T-cell (primary cell): ENCODE measurements at regions not wholly inside any gene's neighbourhood (a gene's known extent, or its start where the extent isn't known, plus 50 kb on each side); places are given as distances from the start of the nearest gene placed in this dataset.

Experiments used
- ATAC-seq, 4 experiments: fragments of 200-7000 bp in 3 of 4; fragments of 150-1000 bp in 1 of 4; cut with Tn5 transposase; replicated peaks in 1 of 4; 1 replicate in 3 of 4; 2 replicates in 1 of 4; pipeline ENCODE4 v1.10.0; 2021; ENCODE audit warnings: moderate library complexity in 3 of 4, mild to moderate bottlenecking in 2 of 4, moderate number of reproducible peaks in 1 of 4
- CTCF ChIA-PET, 2 donors: fragments of 300-600 bp; sonication (Branson Sonifier 250); formaldehyde crosslinking; loops; one replicate each; lab custom pipeline; 2022; ENCODE audit warnings: antibody characterized with exemption in 2 of 2; lab: Charles Lee
- POLR2A ChIA-PET, 2 donors: fragments of 300-600 bp; sonication (Branson Sonifier 250); formaldehyde crosslinking; loops; one replicate each; lab custom pipeline; 2022; ENCODE audit warnings: antibody characterized with exemption in 2 of 2; lab: Charles Lee
- DNase-seq, 35 experiments: peaks; one replicate each; pipeline versions ENCODE4 v3.0.0 to v3.0.0-alpha.2; 2013 to 2023
- H3K27ac ChIP-seq: one replicate; pipeline ENCODE4 v1.5.1; 2013; ENCODE audit warnings: low read length
- H3K27me3 ChIP-seq, 2 experiments: replicated peaks in 1 of 2; 1 replicate in 1 of 2; 2 replicates in 1 of 2; pipeline versions ENCODE4 v1.6.1 to v1.7.0; 2013; ENCODE audit warnings: low read length in 1 of 2, mixed read lengths in 1 of 2; ENCODE audit not compliant: control insufficient read depth in 2 of 2, insufficient read depth in 2 of 2; ENCODE audit errors: extremely low read depth in 1 of 2
- H3K36me3 ChIP-seq, 2 donors: 1 replicate in 1 of 2; 2 replicates in 1 of 2; pipeline versions ENCODE4 v1.6.1 to v1.7.0; 2013; ENCODE audit warnings: low read length in 1 of 2; ENCODE audit not compliant: control insufficient read depth in 2 of 2, insufficient read depth in 1 of 2; ENCODE audit errors: extremely low read depth in 1 of 2
- H3K4me1 ChIP-seq, 2 experiments: 1 replicate in 1 of 2; 2 replicates in 1 of 2; pipeline versions ENCODE4 v1.6.1 to v1.7.0; 2013; ENCODE audit warnings: low read length in 2 of 2, mixed read lengths in 1 of 2; ENCODE audit not compliant: insufficient read depth in 2 of 2, control insufficient read depth in 1 of 2; ENCODE audit errors: extremely low read depth in 1 of 2
- H3K4me3 ChIP-seq, 2 donors: 1 replicate in 1 of 2; 2 replicates in 1 of 2; pipeline versions ENCODE4 v1.5.1 to v1.7.0; 2013; ENCODE audit warnings: mild to moderate bottlenecking in 2 of 2, low read length in 1 of 2, moderate library complexity in 1 of 2; ENCODE audit not compliant: control insufficient read depth in 1 of 2; ENCODE audit errors: extremely low read depth in 1 of 2
- H3K9me3 ChIP-seq: 2 replicates; pipeline ENCODE4 v1.7.0; 2013
- H3K27ac Mint-ChIP-seq, 2 donors: one replicate each; pipeline ENCODE4 v1.8.0; 2020 to 2021; ENCODE audit warnings: mild to moderate bottlenecking in 2 of 2, mixed read lengths in 2 of 2
- H3K27me3 Mint-ChIP-seq, 2 donors: one replicate each; pipeline ENCODE4 v1.8.0; 2021 to 2022; ENCODE audit warnings: mixed read lengths in 2 of 2
- H3K36me3 Mint-ChIP-seq: one replicate; pipeline ENCODE4 v1.8.0; 2021; ENCODE audit warnings: mixed read lengths
- H3K4me1 Mint-ChIP-seq, 3 donors: one replicate each; pipeline ENCODE4 v1.8.0; 2020 to 2022; ENCODE audit warnings: mixed read lengths in 3 of 3, mild to moderate bottlenecking in 1 of 3
- H3K4me3 Mint-ChIP-seq, 3 donors: one replicate each; pipeline ENCODE4 v1.8.0; 2020 to 2022; ENCODE audit warnings: mild to moderate bottlenecking in 3 of 3, mixed read lengths in 3 of 3, moderate library complexity in 3 of 3
- H3K9me3 Mint-ChIP-seq, 3 donors: one replicate each; pipeline ENCODE4 v1.8.0; 2020 to 2022; ENCODE audit warnings: mixed read lengths in 3 of 3
- WGBS: methylation state at CpG from one replicate; pipeline ENCODE4 v1.1.5; 2013; ENCODE audit warnings: missing lambda C conversion rate; ENCODE audit not compliant: insufficient coverage; 5-methylcytosine and 5-hydroxymethylcytosine counted together

DNA sequence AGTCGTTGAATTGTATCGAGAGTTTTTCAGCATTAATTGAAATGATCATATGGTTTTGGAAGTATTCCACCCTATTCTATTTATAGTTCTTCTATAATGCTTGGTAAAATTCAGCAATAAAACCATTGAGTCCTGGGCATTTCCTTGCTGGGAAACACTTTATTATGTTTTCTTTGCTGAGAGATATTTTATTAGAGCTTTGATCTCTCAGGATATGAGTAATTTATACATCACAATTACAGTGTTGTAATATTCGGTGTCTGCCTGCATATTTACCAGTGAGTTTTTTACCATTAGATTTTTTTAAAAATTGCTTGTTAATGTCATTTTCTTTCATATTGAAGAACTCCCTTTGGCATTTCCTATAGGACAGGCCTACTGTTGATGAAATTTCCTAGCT, 402.7 kb upstream of the FSIP2 start:
- no peak overlapping the region for H3K27ac ChIP-seq
- DNase-seq (no peak), ATAC-seq (no peak)
- no peaks in the 10 kb centered on the region for H3K36me3 ChIP-seq
- POLR2A ChIA-PET = no interaction called here
- peaks cover 3 to 19% (median 18%) of the 10 kb centered on the region in 3 donors for H3K9me3 Mint-ChIP-seq
- no CpG with 5 or more reads among the region's 3 CpGs for WGBS
- no peaks in the 10 kb centered on the region for H3K27me3 ChIP-seq
- no peak overlapping the region for H3K4me3 Mint-ChIP-seq
- CTCF ChIA-PET = no interaction called here
- H3K9me3 ChIP-seq = no peaks in the 10 kb centered on the region
- H3K36me3 Mint-ChIP-seq = no peaks in the 10 kb centered on the region
- no peaks in the 10 kb centered on the region for H3K4me1 Mint-ChIP-seq
- no peaks in the 10 kb centered on the region for H3K4me1 ChIP-seq
- no peaks in the 10 kb centered on the region for H3K27me3 Mint-ChIP-seq
- H3K27ac Mint-ChIP-seq = no peak overlapping the region
- no peak overlapping the region for H3K4me3 ChIP-seq

DNA sequence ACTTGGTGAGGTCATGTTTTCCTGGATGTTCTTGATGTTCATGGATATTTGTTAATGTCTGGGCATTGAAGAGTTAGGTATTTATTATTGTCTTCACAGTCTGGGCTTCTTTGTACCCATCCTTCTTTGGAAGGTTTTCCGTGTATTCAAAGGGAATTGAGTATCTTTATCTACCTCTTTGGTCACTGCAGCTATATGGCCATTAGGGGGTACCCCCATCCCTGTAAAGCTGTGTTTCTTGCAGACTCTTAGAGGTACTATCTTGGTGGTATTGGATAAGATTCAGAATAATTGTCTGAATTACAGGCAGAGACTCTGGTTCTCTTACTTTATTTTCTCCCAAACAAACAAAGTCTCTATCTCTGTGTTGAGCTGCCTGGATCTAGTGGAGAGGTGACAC, 401.6 kb upstream of the FSIP2 start:
- ATAC-seq (no peak), DNase-seq (no peak)
- Mint-ChIP-seq H3K4me3 (no peak overlapping the region), H3K9me3 (peaks cover 0 to 19% (median 12%) of the 10 kb centered on the region in 3 donors), H3K4me1 (no peaks in the 10 kb centered on the region), H3K27ac (no peak overlapping the region), H3K36me3 (no peaks in the 10 kb centered on the region), H3K27me3 (no peaks in the 10 kb centered on the region)
- Histone ChIP-seq H3K36me3 (no peaks in the 10 kb centered on the region), H3K27me3 (no peaks in the 10 kb centered on the region), H3K4me3 (no peak overlapping the region), H3K27ac (no peak overlapping the region), H3K4me1 (no peaks in the 10 kb centered on the region), H3K9me3 (no peaks in the 10 kb centered on the region)
- CTCF ChIA-PET = no interaction called here
- no CpG with 5 or more reads among the region's 1 CpG for WGBS
- POLR2A ChIA-PET = no interaction called here

DNA sequence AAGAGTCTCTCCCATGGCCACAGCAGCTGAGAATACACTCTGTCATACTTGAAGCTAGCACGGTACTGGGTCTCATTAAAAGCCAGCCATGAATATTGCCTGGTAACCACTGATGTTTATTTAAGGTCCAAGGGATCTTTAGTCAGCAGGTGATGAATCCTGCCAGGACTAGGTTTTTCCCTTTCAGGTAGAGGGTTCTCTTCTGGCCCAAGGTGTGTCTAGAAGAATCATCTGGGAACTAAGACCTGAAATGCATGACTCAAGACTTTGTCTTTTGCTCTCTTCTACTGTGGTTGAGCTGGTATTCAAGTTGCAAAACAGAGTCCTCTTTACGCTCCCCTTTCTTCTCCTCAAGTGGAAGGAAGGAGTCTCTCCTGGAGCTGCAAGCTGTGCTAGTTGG, 400.5 kb upstream of the FSIP2 start:
- H3K27ac ChIP-seq = no peak overlapping the region
- no peak overlapping the region for H3K4me3 Mint-ChIP-seq
- H3K27me3 Mint-ChIP-seq = no peaks in the 10 kb centered on the region
- no peaks in the 10 kb centered on the region for H3K4me1 ChIP-seq
- no peak overlapping the region for H3K27ac Mint-ChIP-seq
- no peaks in the 10 kb centered on the region for H3K9me3 ChIP-seq
- CTCF ChIA-PET = no interaction called here
- no peaks in the 10 kb centered on the region for H3K4me1 Mint-ChIP-seq
- 50% methylated on average over 1 of the region's 2 CpGs for WGBS
- H3K9me3 Mint-ChIP-seq = peaks cover 0 to 19% (median 12%) of the 10 kb centered on the region in 3 donors
- DNase-seq (no peak), ATAC-seq (no peak)
- no peaks in the 10 kb centered on the region for H3K36me3 Mint-ChIP-seq
- H3K27me3 ChIP-seq = no peaks in the 10 kb centered on the region
- no peaks in the 10 kb centered on the region for H3K36me3 ChIP-seq
- H3K4me3 ChIP-seq = no peak overlapping the region
- POLR2A ChIA-PET = no interaction called here

DNA sequence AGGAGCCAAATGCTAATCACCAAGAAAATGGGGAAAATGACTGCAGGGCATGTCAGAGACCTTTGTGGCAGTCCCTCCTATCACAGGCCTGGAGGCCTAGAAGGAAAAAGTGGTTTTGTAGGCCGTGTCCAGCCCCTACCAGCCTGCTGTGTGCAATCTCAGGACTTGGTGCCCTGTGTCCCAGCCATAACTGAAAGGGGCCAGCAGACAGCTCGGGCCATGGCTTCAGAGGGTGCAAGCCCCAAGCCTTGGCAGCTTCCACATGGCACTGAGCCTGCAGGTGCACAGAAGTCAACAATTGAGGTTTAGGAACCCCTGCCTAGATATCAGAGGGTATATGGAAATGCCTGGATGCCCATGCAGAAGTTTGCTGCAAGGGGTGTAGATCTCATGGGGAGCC, 391.2 kb upstream of the FSIP2 start:
- no peak for DNase-seq
- no peak overlapping the region for H3K27ac ChIP-seq
- H3K27me3 ChIP-seq = no peaks in the 10 kb centered on the region
- POLR2A ChIA-PET = no interaction called here
- H3K27ac Mint-ChIP-seq = no peak overlapping the region
- CTCF ChIA-PET = no interaction called here
- no peaks in the 10 kb centered on the region for H3K27me3 Mint-ChIP-seq
- no peaks in the 10 kb centered on the region for H3K36me3 ChIP-seq
- H3K4me1 ChIP-seq = no peaks in the 10 kb centered on the region
- no peaks in the 10 kb centered on the region for H3K36me3 Mint-ChIP-seq
- H3K4me3 ChIP-seq = no peak overlapping the region
- H3K4me3 Mint-ChIP-seq = no peak overlapping the region
- WGBS = 6% methylated on average over 2 of the region's 2 CpGs
- H3K9me3 ChIP-seq = peaks cover 4% of the 10 kb centered on the region
- peaks cover 0 to 5% (median 2%) of the 10 kb centered on the region in 3 donors for H3K9me3 Mint-ChIP-seq
- ATAC-seq = no peak
- no peaks in the 10 kb centered on the region for H3K4me1 Mint-ChIP-seq

DNA sequence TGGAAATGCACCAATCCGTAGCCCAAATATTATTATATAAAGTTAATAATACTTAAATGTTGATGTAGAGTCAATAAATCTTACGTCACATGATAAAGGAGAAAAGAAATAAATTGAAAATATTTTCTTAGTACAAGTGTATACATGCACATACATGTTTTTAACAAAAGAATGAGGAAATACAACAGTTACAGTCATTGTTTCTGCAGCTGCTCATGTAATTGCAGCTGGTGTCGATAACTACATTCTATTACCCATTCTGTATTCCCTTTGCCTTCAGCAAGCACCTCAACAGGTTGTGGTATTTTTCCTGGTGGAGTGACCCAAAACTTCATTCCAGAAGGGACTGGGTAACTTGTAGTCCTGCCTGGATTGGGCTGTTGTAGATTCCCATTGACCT, 377.8 kb upstream of the FSIP2 start:
- no peaks in the 10 kb centered on the region for H3K36me3 Mint-ChIP-seq
- ATAC-seq (no peak), DNase-seq (no peak)
- no peaks in the 10 kb centered on the region for H3K27me3 ChIP-seq
- no peak overlapping the region for H3K27ac ChIP-seq
- H3K27ac Mint-ChIP-seq = no peak overlapping the region
- H3K9me3 Mint-ChIP-seq = peaks cover 9 to 10% (median 9%) of the 10 kb centered on the region in 3 donors
- H3K4me1 Mint-ChIP-seq = no peaks in the 10 kb centered on the region
- no peaks in the 10 kb centered on the region for H3K9me3 ChIP-seq
- H3K27me3 Mint-ChIP-seq = no peaks in the 10 kb centered on the region
- ChIA-PET POLR2A (no interaction called here), CTCF (no interaction called here)
- no peak overlapping the region for H3K4me3 ChIP-seq
- whole genome bisulfite sequencing = no CpG with 5 or more reads among the region's 3 CpGs
- H3K36me3 ChIP-seq = no peaks in the 10 kb centered on the region
- H3K4me1 ChIP-seq = no peaks in the 10 kb centered on the region
- H3K4me3 Mint-ChIP-seq = no peak overlapping the region

DNA sequence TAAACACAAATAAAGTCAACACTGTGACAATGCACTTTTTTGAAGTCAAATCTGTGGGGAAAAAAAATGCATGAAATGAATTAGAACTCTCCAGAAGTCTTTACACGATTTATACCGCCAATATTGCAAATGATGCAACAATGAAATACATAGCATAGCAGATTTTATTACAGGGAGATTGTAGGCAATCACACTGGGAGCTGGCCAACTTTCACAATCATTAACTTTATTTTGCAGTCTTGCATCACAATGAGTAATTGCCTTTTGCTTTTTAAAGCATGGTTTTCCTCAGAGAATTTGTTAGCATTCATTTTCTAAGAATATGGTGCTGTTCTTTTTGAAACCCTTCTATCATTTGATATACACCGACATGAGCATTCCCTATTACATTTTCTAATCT, 366.4 kb upstream of the FSIP2 start:
- Mint-ChIP-seq H3K36me3 (no peaks in the 10 kb centered on the region), H3K4me3 (no peak overlapping the region), H3K27me3 (no peaks in the 10 kb centered on the region), H3K4me1 (no peaks in the 10 kb centered on the region), H3K9me3 (peaks cover 0 to under 1% (median 0%) of the 10 kb centered on the region in 3 donors), H3K27ac (no peak overlapping the region)
- ChIA-PET POLR2A (no interaction called here), CTCF (no interaction called here)
- Histone ChIP-seq H3K4me1 (no peaks in the 10 kb centered on the region), H3K9me3 (peaks cover 6% of the 10 kb centered on the region), H3K36me3 (no peaks in the 10 kb centered on the region), H3K27ac (no peak overlapping the region), H3K4me3 (no peak overlapping the region), H3K27me3 (no peaks in the 10 kb centered on the region)
- no CpG with 5 or more reads among the region's 3 CpGs for WGBS
- DNase-seq = no peak
- ATAC-seq = no peak

DNA sequence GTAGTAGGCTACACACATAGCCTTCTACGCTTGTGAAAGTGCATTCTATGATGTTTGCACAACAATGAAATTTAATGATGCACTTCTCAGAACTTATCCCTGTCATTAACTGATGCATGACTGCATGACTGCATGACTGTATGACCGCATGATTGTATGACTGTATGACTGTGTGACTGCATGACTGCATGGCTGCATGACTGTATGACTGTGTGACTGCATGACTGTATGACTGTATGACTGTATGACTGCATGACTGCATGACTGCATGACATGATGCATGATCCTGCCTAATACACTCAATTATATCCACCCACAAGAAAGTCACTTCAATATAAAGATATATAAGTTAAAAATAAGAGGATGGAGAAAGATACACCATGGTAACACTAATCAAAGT, 365.4 kb upstream of the FSIP2 start:
- Mint-ChIP-seq H3K4me1 (no peaks in the 10 kb centered on the region), H3K27me3 (no peaks in the 10 kb centered on the region), H3K9me3 (no peaks in the 10 kb centered on the region), H3K27ac (no peak overlapping the region), H3K36me3 (no peaks in the 10 kb centered on the region), H3K4me3 (no peak overlapping the region)
- H3K4me3 ChIP-seq = no peak overlapping the region
- no peaks in the 10 kb centered on the region for H3K36me3 ChIP-seq
- POLR2A ChIA-PET = no interaction called here
- H3K4me1 ChIP-seq = no peaks in the 10 kb centered on the region
- DNase-seq (no peak), ATAC-seq (no peak)
- H3K9me3 ChIP-seq = peaks cover 6% of the 10 kb centered on the region
- H3K27ac ChIP-seq = no peak overlapping the region
- no CpG with 5 or more reads among the region's 2 CpGs for WGBS
- no peaks in the 10 kb centered on the region for H3K27me3 ChIP-seq
- CTCF ChIA-PET = no interaction called here
